ENCODE measurements at regions not wholly inside any gene's neighbourhood (a gene's known extent, or its start where the extent isn't known, plus 50 kb on each side); places are given as distances from the start of the nearest gene placed in this dataset.

DNA sequence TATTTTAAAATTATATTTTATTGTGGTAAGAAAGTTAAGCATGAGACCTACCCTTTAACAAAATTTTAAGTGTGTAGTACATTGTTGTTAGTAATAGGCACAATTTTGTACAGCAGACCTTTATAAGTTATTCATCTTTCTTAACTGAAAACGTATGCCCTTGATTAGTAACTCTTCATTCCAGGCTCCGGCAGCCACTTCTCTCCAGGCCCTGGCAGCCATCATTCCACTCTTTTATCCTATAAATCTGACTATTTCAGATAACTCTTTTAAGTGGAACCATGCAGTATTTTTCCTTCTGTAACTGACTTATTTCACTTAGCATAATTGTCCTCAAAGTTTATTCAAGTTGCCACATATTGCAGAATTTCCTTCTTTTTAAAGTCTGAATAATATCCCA, 348.2 kb downstream of the CDH11 start:
- Histone ChIP-seq H3K79me2 (replicated peaks; ENCODE audit: insufficient read depth, low read length) (no peaks in the 10 kb centered on the region), H2AFZ (ENCODE audit: low read depth, low read length) (no peak overlapping the region), H3K27me3 (ENCODE audit: insufficient read depth, low read depth, low read length) (no peaks in the 10 kb centered on the region), H4K20me1 (ENCODE audit: insufficient read depth) (no peaks in the 10 kb centered on the region), H3K36me3 (ENCODE audit: insufficient read depth, low read length) (no peaks in the 10 kb centered on the region), H3K9me3 (ENCODE audit: low read length) (no peaks in the 10 kb centered on the region), H3K9me2 (ENCODE audit: insufficient read depth, low read length) (no peaks in the 10 kb centered on the region), H3K4me3 (ENCODE audit: low read length) (no peak overlapping the region), H3K9ac (ENCODE audit: low read length) (no peak overlapping the region), H3K4me2 (ENCODE audit: low read length) (no peak overlapping the region), H3F3A (ENCODE audit: insufficient read depth, low read length, poor library complexity, severe bottlenecking) (no peaks in the 10 kb centered on the region), H3K27ac (ENCODE audit: low read length) (no peak overlapping the region)
- TF ChIP-seq SMC3 (conservative IDR thresholded peaks at IDR 0.05; ENCODE audit: poor library complexity): no peak
- TF ChIP-seq MXI1 (conservative IDR thresholded peaks at IDR 0.05; ENCODE audit: poor library complexity, severe bottlenecking): no peak
- TF ChIP-seq EZH2 (IDR thresholded peaks at IDR 0.05; ENCODE audit: borderline replicate concordance, insufficient read depth, low read length, poor library complexity, severe bottlenecking): no peak
- TF ChIP-seq, protein P1, sequence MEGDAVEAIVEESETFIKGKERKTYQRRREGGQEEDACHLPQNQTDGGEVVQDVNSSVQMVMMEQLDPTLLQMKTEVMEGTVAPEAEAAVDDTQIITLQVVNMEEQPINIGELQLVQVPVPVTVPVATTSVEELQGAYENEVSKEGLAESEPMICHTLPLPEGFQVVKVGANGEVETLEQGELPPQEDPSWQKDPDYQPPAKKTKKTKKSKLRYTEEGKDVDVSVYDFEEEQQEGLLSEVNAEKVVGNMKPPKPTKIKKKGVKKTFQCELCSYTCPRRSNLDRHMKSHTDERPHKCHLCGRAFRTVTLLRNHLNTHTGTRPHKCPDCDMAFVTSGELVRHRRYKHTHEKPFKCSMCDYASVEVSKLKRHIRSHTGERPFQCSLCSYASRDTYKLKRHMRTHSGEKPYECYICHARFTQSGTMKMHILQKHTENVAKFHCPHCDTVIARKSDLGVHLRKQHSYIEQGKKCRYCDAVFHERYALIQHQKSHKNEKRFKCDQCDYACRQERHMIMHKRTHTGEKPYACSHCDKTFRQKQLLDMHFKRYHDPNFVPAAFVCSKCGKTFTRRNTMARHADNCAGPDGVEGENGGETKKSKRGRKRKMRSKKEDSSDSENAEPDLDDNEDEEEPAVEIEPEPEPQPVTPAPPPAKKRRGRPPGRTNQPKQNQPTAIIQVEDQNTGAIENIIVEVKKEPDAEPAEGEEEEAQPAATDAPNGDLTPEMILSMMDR (IDR thresholded peaks at IDR 0.05; ENCODE audit: poor library complexity, severe bottlenecking): no peak
- no peak for TF ChIP-seq REST (IDR thresholded peaks at IDR 0.05; ENCODE audit: borderline replicate concordance)
- no peak for TF ChIP-seq POLR2AphosphoS5 (IDR thresholded peaks at IDR 0.05)
- TF ChIP-seq EP300 (conservative IDR thresholded peaks at IDR 0.05; ENCODE audit: poor library complexity, severe bottlenecking): no peak

DNA sequence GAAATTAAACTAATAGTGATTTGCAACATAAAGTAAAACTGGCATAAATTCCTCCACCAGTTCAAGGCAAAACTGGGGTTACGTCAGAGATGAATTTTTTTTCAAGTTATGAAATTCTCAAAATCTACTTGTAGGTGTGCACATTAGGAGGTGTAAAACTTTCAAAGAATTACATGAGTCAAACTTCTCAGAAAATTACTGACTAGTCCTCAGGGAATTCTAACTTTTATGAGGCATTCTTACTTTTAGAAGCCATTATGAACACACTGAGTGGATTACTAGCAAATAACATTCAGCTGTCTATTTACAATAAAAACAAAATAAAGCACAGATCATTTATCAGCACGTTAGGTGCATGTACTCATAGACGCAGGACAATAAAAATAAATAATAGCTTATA, 348.7 kb downstream of the CDH11 start:
- Histone ChIP-seq H3F3A (ENCODE audit: insufficient read depth, low read length, poor library complexity, severe bottlenecking) (no peaks in the 10 kb centered on the region), H3K27ac (ENCODE audit: low read length) (no peak overlapping the region), H3K4me3 (ENCODE audit: low read length) (no peak overlapping the region), H3K9me3 (ENCODE audit: low read length) (no peaks in the 10 kb centered on the region), H3K9ac (ENCODE audit: low read length) (no peak overlapping the region), H3K9me2 (ENCODE audit: insufficient read depth, low read length) (no peaks in the 10 kb centered on the region), H2AFZ (ENCODE audit: low read depth, low read length) (no peak overlapping the region), H4K20me1 (ENCODE audit: insufficient read depth) (no peaks in the 10 kb centered on the region), H3K27me3 (ENCODE audit: insufficient read depth, low read depth, low read length) (no peaks in the 10 kb centered on the region), H3K36me3 (ENCODE audit: insufficient read depth, low read length) (no peaks in the 10 kb centered on the region), H3K4me2 (ENCODE audit: low read length) (no peak overlapping the region), H3K79me2 (replicated peaks; ENCODE audit: insufficient read depth, low read length) (no peaks in the 10 kb centered on the region)
- TF ChIP-seq EP300 (conservative IDR thresholded peaks at IDR 0.05; ENCODE audit: poor library complexity, severe bottlenecking): no peak
- no peak for TF ChIP-seq RAD21 (conservative IDR thresholded peaks at IDR 0.05)
- TF ChIP-seq MXI1 (conservative IDR thresholded peaks at IDR 0.05; ENCODE audit: poor library complexity, severe bottlenecking): no peak
- TF ChIP-seq TAF1 (IDR thresholded peaks at IDR 0.05; ENCODE audit: low read depth): no peak
- TF ChIP-seq, protein P1 (IDR thresholded peaks at IDR 0.05; ENCODE audit: poor library complexity, severe bottlenecking): no peak
- no peak for TF ChIP-seq REST (IDR thresholded peaks at IDR 0.05; ENCODE audit: borderline replicate concordance)
- TF ChIP-seq SMC3 (conservative IDR thresholded peaks at IDR 0.05; ENCODE audit: poor library complexity): no peak
- TF ChIP-seq EZH2 (IDR thresholded peaks at IDR 0.05; ENCODE audit: borderline replicate concordance, insufficient read depth, low read length, poor library complexity, severe bottlenecking): no peak
